ENCODE measurements at regions not wholly inside any gene's neighbourhood (a gene's known extent, or its start where the extent isn't known, plus 50 kb on each side); places are given as distances from the start of the nearest gene placed in this dataset.
A peak's percentile ranks its signal among the peaks of the same experiment; 100 is the strongest.

DNA sequence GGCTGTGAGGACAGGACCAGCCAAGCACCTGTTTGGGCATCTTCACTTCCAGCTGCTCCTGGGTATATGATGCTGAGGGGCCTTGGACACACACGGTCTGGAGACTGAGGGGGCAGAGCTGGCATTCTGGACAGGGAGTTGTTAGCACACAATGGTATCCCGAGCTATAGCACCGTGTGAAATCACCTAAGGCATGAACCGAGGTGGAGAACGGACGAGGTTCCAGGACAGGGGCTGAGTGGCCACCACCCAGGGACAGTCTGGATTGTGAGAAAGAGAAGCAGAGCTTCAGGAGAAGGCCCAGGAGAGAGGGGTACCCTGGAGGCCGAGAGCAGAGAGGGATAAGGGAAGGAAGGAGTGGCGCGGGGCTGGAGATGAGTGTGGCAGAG lies 571.8 kb downstream of the TCERG1L start:
- intact Hi-C loops (cut with DNase I) = no loop called here
- Histone ChIP-seq H3K9me3 (no peaks in the 10 kb centered on the region), H3K27me3 (peaks cover 0 to 8% (median 0%) of the 10 kb centered on the region in 9 donors), H3K36me3 (no peaks in the 10 kb centered on the region), H3K4me3 (no peak overlapping the region), H3K4me1 (no peaks in the 10 kb centered on the region), H3K27ac (no peak overlapping the region)
- ATAC-seq (no peak), DNase-seq (no peak)
- TF ChIP-seq POLR2A (IDR thresholded peaks at IDR 0.05) = no peak
- TF ChIP-seq, protein P1, sequence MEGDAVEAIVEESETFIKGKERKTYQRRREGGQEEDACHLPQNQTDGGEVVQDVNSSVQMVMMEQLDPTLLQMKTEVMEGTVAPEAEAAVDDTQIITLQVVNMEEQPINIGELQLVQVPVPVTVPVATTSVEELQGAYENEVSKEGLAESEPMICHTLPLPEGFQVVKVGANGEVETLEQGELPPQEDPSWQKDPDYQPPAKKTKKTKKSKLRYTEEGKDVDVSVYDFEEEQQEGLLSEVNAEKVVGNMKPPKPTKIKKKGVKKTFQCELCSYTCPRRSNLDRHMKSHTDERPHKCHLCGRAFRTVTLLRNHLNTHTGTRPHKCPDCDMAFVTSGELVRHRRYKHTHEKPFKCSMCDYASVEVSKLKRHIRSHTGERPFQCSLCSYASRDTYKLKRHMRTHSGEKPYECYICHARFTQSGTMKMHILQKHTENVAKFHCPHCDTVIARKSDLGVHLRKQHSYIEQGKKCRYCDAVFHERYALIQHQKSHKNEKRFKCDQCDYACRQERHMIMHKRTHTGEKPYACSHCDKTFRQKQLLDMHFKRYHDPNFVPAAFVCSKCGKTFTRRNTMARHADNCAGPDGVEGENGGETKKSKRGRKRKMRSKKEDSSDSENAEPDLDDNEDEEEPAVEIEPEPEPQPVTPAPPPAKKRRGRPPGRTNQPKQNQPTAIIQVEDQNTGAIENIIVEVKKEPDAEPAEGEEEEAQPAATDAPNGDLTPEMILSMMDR (IDR thresholded peaks at IDR 0.05) = no peak
- 69 to 80% (median 73%) methylated on average over 9 of the region's 9 CpGs for WGBS, 4 donors

DNA sequence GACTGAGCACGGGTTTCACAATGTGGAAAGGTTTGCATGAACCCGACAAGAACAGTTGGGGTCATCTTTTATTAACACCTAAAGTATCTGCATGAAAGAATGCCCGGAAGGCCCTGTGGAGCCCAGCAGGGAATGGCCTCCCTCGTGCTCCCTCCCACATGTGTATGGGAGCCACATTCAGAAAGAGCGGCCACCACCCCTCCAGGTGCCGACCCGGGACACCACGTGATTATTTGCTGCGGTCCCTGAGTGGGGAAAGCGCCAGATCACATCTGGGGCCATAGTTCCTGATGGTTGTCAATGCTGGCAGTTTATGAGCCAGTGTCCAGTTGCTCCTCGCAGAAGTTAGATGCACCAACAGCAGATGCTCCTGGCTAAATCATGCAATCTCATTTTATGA lies 571.4 kb downstream of the TCERG1L start:
- Histone ChIP-seq H3K9me3 (no peaks in the 10 kb centered on the region), H3K36me3 (no peaks in the 10 kb centered on the region), H3K4me3 (no peak overlapping the region), H3K4me1 (no peaks in the 10 kb centered on the region), H3K27me3 (peaks cover 0 to 12% (median 0%) of the 10 kb centered on the region in 9 donors), H3K27ac (no peak overlapping the region)
- TF ChIP-seq, protein P1 (IDR thresholded peaks at IDR 0.05) = no peak
- no peak for TF ChIP-seq POLR2A (IDR thresholded peaks at IDR 0.05)
- ATAC-seq (no peak), DNase-seq (no peak)
- WGBS, 4 donors = 77 to 83% (median 80%) methylated on average over 11 of the region's 11 CpGs
- intact Hi-C loops (cut with DNase I) = no loop called here

DNA sequence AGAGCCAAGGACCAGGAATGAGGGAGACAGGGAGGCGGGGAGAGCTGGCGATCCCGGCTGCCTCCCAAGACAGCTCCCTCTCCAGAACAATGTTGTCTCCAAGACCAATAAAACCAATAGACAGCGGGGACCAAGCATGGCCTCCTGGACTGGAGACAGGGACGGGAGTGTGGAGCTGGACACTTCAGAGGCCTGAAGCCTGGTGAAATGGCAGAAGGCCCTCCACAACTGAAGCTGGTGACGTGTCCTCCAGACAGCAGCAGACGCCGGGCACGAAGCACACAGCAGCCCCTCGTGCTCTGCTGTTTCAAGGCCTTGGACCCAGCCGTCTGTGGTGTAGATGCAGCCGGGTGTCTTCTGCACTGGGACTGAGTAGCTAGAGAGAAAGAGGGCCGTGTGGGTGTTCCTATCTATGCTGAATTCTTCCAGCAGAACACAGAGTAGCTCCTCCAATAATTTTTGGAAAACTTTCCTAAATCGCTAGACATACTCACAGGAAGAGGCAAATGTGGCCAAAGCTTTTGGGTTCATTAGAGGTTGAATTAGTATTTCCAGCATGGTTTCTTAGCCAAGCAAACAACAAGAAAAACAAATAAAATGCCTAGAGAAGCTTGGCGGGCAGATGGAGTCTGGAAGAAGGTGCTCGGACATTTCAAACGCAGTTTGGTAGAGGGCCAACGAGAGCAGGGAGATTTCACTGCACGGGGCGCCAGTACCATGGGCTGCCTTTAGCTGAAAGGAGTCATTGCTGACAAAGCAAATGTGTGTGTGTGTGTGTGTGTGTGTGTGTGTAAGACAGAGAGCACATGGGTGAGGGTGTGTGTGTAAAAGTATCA lies 570.4 kb downstream of the TCERG1L start:
- H3K4me3 ChIP-seq = no peak overlapping the region
- H3K4me1 ChIP-seq = no peaks in the 10 kb centered on the region
- intact Hi-C loops (cut with DNase I) = no loop called here
- DNase-seq (peak in 1 of 5 donors; percentile 23), ATAC-seq (peak in 3 of 4 donors; percentile 43 to 58 (median 52))
- H3K36me3 ChIP-seq = no peaks in the 10 kb centered on the region
- TF ChIP-seq, protein P1 (IDR thresholded peaks at IDR 0.05) = no peak
- no peak for TF ChIP-seq POLR2A (IDR thresholded peaks at IDR 0.05)
- no peaks in the 10 kb centered on the region for H3K9me3 ChIP-seq
- H3K27me3 ChIP-seq = peaks cover 0 to 18% (median 0%) of the 10 kb centered on the region in 9 donors
- peak overlapping the region in 1 of 12 donors; percentile 37 for H3K27ac ChIP-seq
- WGBS, 4 donors = 59 to 64% (median 63%) methylated on average over 13 to 20 of the region's 20 CpGs

DNA sequence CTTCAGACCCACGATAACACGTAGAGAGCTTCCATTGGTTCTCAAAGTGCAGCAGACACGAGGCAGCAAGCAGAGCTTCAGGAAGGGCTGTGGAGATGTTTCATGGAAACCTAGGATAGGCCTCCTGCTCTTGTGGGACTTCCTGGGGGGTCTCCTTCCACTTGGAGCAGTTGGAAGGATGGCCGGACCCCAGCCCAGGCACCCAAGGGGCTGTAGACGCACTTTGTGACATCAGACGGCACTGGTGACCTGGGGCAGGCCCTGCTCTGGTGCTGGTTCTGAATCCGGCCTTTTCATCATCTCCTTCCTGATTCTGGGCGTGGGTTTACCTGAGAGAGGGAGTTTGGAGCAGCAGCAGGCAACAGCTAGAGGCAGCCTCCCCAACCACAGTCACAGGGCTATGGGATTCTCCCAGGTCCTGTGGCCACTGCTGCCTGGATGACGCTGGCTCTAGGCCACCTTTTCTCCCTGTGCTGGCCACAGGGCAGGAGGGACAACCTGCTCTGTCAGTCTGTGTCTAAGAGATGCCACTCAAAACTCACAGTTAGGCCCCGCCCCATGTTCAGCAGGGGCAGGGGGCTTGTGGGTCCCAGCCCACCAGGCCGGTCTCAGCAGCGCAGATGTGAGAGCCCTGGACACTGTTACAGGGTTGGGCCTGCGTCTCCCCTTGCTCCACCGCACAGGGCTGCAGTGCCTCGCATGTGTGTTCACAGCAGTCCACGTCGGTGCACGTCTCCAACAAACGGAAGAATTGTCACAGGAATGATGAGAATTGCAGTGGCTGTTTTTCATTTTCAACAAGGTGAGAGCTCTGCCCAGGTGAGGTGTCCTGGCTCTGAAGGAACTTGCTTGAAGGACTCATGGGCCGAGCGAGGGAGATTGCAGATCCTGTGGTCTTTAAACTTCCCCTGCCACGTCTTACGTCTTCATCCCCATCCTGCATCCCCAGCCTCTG lies 569.3 kb downstream of the TCERG1L start:
- no peaks in the 10 kb centered on the region for H3K36me3 ChIP-seq
- DNase-seq (no peak), ATAC-seq (no peak)
- H3K27ac ChIP-seq = no peak overlapping the region
- no peak for TF ChIP-seq POLR2A (IDR thresholded peaks at IDR 0.05)
- TF ChIP-seq, protein P1 (IDR thresholded peaks at IDR 0.05) = no peak
- peaks cover 0 to 18% (median 0%) of the 10 kb centered on the region in 9 donors for H3K27me3 ChIP-seq
- no peaks in the 10 kb centered on the region for H3K4me1 ChIP-seq
- intact Hi-C loops (cut with DNase I) = no loop called here
- WGBS, 4 donors = 77 to 85% (median 81%) methylated on average over 12 to 23 of the region's 23 CpGs
- H3K9me3 ChIP-seq = no peaks in the 10 kb centered on the region
- no peak overlapping the region for H3K4me3 ChIP-seq
